HL-60 (cell line): ENCODE measurements at regions not wholly inside any gene's neighbourhood (a gene's known extent, or its start where the extent isn't known, plus 50 kb on each side); places are given as distances from the start of the nearest gene placed in this dataset.

Source experiments
- GABPA ChIP-seq: IDR thresholded peaks from 2 replicates; pipeline ENCODE4 v1.6.1; 2012; ENCODE audit warnings: low read depth
- POLR2AphosphoS5 ChIP-seq: IDR thresholded peaks from 2 replicates; pipeline ENCODE4 v1.6.1; 2012; ENCODE audit warnings: low read depth
- SPI1 ChIP-seq: IDR thresholded peaks from 2 replicates; pipeline ENCODE4 v1.6.1; 2012; ENCODE audit warnings: low read depth, mild to moderate bottlenecking, borderline replicate concordance
- TF ChIP-seq, protein P1 (sequence below): IDR thresholded peaks from one replicate; pipeline ENCODE4 v1.5.1; 2011; ENCODE audit warnings: low read length, control low read depth, inconsistent platforms; ENCODE audit not compliant: insufficient read depth
- TF ChIP-seq, protein P2 (sequence below): IDR thresholded peaks from 2 replicates; pipeline ENCODE4 v1.6.1; 2012; ENCODE audit warnings: low read depth; ENCODE audit not compliant: insufficient replicate concordance

DNA sequence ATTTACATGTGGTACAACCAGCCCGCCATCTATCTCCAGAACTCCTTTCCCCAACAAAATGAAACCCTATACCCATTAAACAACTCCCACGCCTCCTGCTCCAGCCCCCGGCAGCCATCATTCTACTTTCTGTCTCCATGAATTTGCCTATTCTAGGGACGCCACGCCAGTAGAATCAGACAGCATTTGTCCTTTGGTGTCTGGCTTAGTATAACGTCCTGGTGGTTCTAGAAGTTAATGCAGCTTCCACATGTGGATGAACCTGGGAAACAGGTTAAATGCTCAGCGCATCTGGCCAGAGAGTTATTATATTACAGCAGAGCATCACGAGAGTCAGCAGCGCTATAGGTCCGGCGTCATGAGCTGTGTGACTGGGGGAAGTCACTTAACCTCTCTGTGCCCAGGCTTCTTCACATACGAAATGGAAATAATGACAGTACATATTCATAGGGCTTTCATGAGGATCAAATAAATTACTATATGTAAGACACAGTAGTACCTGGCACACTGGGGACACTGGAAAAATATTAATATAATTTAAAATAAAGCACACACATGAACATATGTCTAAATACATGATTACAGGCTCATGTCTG is 178.7 kb upstream of the TAB2 start:
- TF ChIP-seq, protein P1, sequence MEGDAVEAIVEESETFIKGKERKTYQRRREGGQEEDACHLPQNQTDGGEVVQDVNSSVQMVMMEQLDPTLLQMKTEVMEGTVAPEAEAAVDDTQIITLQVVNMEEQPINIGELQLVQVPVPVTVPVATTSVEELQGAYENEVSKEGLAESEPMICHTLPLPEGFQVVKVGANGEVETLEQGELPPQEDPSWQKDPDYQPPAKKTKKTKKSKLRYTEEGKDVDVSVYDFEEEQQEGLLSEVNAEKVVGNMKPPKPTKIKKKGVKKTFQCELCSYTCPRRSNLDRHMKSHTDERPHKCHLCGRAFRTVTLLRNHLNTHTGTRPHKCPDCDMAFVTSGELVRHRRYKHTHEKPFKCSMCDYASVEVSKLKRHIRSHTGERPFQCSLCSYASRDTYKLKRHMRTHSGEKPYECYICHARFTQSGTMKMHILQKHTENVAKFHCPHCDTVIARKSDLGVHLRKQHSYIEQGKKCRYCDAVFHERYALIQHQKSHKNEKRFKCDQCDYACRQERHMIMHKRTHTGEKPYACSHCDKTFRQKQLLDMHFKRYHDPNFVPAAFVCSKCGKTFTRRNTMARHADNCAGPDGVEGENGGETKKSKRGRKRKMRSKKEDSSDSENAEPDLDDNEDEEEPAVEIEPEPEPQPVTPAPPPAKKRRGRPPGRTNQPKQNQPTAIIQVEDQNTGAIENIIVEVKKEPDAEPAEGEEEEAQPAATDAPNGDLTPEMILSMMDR = no peak
- TF ChIP-seq POLR2AphosphoS5 = no peak
- TF ChIP-seq, protein P2, sequence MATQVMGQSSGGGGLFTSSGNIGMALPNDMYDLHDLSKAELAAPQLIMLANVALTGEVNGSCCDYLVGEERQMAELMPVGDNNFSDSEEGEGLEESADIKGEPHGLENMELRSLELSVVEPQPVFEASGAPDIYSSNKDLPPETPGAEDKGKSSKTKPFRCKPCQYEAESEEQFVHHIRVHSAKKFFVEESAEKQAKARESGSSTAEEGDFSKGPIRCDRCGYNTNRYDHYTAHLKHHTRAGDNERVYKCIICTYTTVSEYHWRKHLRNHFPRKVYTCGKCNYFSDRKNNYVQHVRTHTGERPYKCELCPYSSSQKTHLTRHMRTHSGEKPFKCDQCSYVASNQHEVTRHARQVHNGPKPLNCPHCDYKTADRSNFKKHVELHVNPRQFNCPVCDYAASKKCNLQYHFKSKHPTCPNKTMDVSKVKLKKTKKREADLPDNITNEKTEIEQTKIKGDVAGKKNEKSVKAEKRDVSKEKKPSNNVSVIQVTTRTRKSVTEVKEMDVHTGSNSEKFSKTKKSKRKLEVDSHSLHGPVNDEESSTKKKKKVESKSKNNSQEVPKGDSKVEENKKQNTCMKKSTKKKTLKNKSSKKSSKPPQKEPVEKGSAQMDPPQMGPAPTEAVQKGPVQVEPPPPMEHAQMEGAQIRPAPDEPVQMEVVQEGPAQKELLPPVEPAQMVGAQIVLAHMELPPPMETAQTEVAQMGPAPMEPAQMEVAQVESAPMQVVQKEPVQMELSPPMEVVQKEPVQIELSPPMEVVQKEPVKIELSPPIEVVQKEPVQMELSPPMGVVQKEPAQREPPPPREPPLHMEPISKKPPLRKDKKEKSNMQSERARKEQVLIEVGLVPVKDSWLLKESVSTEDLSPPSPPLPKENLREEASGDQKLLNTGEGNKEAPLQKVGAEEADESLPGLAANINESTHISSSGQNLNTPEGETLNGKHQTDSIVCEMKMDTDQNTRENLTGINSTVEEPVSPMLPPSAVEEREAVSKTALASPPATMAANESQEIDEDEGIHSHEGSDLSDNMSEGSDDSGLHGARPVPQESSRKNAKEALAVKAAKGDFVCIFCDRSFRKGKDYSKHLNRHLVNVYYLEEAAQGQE = no peak
- TF ChIP-seq SPI1 = no peak
- no peak for TF ChIP-seq GABPA
